ENCODE measurements at regions not wholly inside any gene's neighbourhood (a gene's known extent, or its start where the extent isn't known, plus 50 kb on each side); places are given as distances from the start of the nearest gene placed in this dataset.
A peak's percentile ranks its signal among the peaks of the same experiment; 100 is the strongest.

GRCh38 chr6:148182378-148182777 lies 160.3 kb upstream of the SASH1 start:
- DNase-seq: no peak

GRCh38 chr6:148183776-148184175 lies 158.9 kb upstream of the SASH1 start:
- DNase-seq: no peak

GRCh38 chr6:148186916-148187315 lies 155.7 kb upstream of the SASH1 start:
- DNase-seq: no peak

GRCh38 chr6:148192310-148192709 lies 150.3 kb upstream of the SASH1 start:
- DNase-seq: no peak

GRCh38 chr6:148193063-148193680 lies 149.5 kb upstream of the SASH1 start:
- DNase-seq: no peak

- no peak for DNase-seq
Measured at GRCh38 chr6:148195511-148195910, 147.1 kb upstream of the SASH1 start.

- DNase-seq: no peak
Measured at GRCh38 chr6:148199584-148199983, 143.1 kb upstream of the SASH1 start.

GRCh38 chr6:148200293-148200692 lies 142.3 kb upstream of the SASH1 start:
- no peak for DNase-seq

- DNase-seq: no peak
Measured at GRCh38 chr6:148200781-148201180, 141.9 kb upstream of the SASH1 start.

GRCh38 chr6:148203281-148203925 lies 139.2 kb upstream of the SASH1 start:
- DNase-seq: no peak

- DNase-seq: peak; percentile 83
Measured at GRCh38 chr6:148203970-148204369, 138.7 kb upstream of the SASH1 start.

GRCh38 chr6:148208298-148208697 lies 134.3 kb upstream of the SASH1 start:
- DNase-seq: no peak

GRCh38 chr6:148211777-148212324 lies 130.8 kb upstream of the SASH1 start:
- DNase-seq: no peak

GRCh38 chr6:148212366-148212765 lies 130.3 kb upstream of the SASH1 start:
- DNase-seq: no peak

- DNase-seq: no peak
Measured at GRCh38 chr6:148213366-148213765, 129.3 kb upstream of the SASH1 start.

GRCh38 chr6:148214667-148215066 lies 128.0 kb upstream of the SASH1 start:
- DNase-seq: no peak

- no peak for DNase-seq
Measured at GRCh38 chr6:148217051-148217450, 125.6 kb upstream of the SASH1 start.

- no peak for DNase-seq
Measured at GRCh38 chr6:148217921-148218320, 124.7 kb upstream of the SASH1 start.

GRCh38 chr6:148218542-148219258 lies 123.9 kb upstream of the SASH1 start:
- DNase-seq: no peak

- DNase-seq: no peak
Measured at GRCh38 chr6:148221196-148221979, 121.2 kb upstream of the SASH1 start.

- DNase-seq: no peak
Measured at GRCh38 chr6:148222376-148222775, 120.3 kb upstream of the SASH1 start.

- DNase-seq: no peak
Measured at GRCh38 chr6:148222846-148223245, 119.8 kb upstream of the SASH1 start.

- DNase-seq: no peak
Measured at GRCh38 chr6:148223424-148223842, 119.2 kb upstream of the SASH1 start.
